LNCAP (cell line): ENCODE measurements at regions not wholly inside any gene's neighbourhood (a gene's known extent, or its start where the extent isn't known, plus 50 kb on each side); places are given as distances from the start of the nearest gene placed in this dataset.

Source experiments
- CTCF ChIP-seq: fragments of 450-650 bp; IDR thresholded peaks from 2 replicates; pipeline ENCODE4 v1.5.1; 2017; ENCODE audit warnings: mild to moderate bottlenecking

- TF ChIP-seq CTCF, result no peak
Measured at GRCh38 chr9:113708821-113709713, 167.0 kb upstream of the ZNF618 start.

- no peak for TF ChIP-seq CTCF
Measured at GRCh38 chr9:113709721-113710120, 166.4 kb upstream of the ZNF618 start.

- no peak for TF ChIP-seq CTCF
Measured at GRCh38 chr9:113711251-113711650, 164.9 kb upstream of the ZNF618 start.

- TF ChIP-seq CTCF, result no peak
Measured at GRCh38 chr9:113712053-113712452, 164.1 kb upstream of the ZNF618 start.

- TF ChIP-seq CTCF, result no peak
Measured at GRCh38 chr9:113715086-113715485, 161.0 kb upstream of the ZNF618 start.

GRCh38 chr9:113719919-113720318 lies 156.2 kb upstream of the ZNF618 start:
- TF ChIP-seq CTCF, result no peak

GRCh38 chr9:113720495-113720894 lies 155.6 kb upstream of the ZNF618 start:
- no peak for TF ChIP-seq CTCF

GRCh38 chr9:113721856-113722255 lies 154.3 kb upstream of the ZNF618 start:
- TF ChIP-seq CTCF, result no peak
